DMS153 (cell line): ENCODE measurements at regions not wholly inside any gene's neighbourhood (a gene's known extent, or its start where the extent isn't known, plus 50 kb on each side); places are given as distances from the start of the nearest gene placed in this dataset.
"Not testable (repeated sequence)": the region's sequence is repeated elsewhere in the genome, so short reads cannot be mapped to it uniquely, and the experiment has no call there.

Experiments
- DNase-seq: peaks from one replicate; lab custom pipeline; 2025; lab: John Stamatoyannopoulos, UW

DNA sequence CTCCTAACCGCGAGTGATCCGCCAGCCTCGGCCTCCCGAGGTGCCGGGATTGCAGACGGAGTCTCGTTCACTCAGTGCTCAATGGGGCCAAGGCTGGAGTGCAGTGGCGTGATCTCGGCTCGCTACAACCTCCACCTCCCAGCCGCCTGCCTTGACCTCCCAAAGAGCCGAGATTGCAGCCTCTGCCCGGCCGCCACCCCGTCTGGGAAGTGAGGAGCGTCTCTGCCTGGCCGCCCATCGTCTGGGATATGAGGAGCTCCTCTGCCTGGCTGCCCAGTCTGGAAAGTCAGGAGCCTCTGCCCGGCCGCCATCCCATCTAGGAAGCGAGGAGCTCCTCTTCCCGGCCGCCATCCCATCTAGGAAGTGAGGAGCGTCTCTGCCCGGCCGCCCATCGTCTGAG, 58.8 kb upstream of the ANKRD30BL start:
- not testable (repeated sequence) for DNase-seq

- DNase-seq = not testable (repeated sequence)
These were observed 60.1 kb upstream of the ANKRD30BL start for GRCh38 chr2:132221886-132222285.

DNA sequence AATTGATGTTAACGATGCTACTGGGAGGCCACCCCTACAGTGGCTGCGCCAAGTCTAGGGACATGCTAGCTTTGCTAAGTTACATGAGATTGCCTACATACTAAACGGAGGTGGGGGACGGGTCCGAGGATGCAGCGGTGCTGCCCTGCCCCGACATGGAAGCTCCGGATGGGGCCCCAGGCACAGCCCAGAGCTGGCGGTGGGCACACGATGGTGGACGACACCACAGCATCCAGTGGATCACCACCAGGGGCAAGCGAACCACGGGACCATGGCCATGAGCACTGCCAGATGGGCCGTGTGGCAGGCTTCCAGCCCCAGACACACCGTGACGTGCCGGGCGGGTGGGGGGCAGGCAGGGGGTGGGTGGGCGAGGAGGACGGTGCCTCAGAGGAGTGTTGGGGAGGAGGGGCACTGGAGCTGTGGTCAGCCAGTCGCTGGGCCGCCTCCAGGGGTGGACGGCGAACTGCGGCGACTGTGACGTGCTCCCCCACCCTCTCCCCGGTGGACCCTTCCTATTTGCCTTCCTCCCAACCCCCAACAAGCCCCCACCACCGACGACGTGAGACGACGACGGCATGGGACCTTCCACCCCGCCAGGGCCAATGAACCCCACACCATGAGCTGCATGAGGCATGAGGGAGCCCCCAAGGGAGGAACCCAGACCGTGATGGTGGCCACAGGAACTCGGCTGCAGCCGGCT, 90.6 kb upstream of the ANKRD30BL start:
- no peak for DNase-seq

GRCh38 chr2:132252894-132253264, 91.1 kb upstream of the ANKRD30BL start:
- DNase-seq = no peak

- DNase-seq = no peak
These were observed 91.9 kb upstream of the ANKRD30BL start for GRCh38 chr2:132253496-132254305.

GRCh38 chr2:132254306-132254919, 92.7 kb upstream of the ANKRD30BL start:
- DNase-seq = not testable (repeated sequence)

GRCh38 chr2:132255714-132256113, 94.0 kb upstream of the ANKRD30BL start:
- DNase-seq = no peak

DNA sequence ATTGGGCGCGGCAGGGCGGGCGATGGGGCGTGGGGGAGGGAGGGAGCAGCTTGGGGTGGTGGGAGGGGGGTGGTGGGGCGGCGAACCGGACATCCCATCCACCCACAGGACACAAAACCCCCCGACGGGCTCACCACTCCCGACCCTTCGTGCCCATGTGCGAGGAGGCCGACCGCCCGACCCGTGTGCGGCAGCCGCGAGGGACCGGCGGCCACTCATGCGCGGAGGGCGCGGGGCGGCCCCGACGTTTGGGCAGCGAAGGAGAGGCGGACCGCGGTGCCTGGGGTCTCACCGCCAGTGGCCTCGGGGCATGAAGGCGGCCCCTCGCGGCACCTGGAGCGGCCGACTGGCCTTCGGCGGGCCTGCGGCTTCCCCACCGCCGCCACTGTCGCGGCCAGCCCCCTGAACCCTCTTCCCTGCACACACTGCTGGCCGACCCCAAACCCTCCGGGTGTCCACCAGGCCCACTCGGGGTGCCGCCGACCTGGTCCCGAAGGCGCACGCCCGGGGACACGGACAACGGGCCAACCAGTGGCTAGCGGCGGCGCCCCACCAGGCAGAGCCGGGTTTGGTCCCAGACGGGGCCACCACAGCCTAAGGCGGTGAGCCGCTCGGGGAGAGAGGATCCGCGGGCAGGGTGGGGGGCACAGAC, 94.6 kb upstream of the ANKRD30BL start:
- DNase-seq = no peak

DNA sequence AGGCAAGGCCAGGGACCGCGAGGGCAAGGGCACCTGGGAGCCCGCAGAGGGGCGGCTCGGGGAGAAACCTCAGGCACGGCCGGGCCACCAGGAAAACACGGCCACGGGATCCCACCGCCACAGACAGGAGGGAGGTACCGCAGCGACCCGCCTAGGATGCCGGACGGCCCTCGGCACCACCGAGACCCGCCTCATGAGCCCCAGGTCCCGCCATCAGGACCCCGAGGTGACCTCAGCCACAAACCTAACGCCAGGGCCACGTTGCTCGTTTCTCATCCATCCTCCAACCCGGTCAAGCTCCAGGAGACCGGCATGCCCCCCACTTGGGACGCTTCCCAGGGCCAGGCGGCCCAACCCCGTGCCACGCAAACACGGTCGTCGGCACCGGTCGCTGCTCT, 95.2 kb upstream of the ANKRD30BL start:
- DNase-seq = not testable (repeated sequence)

GRCh38 chr2:132257301-132258171, 95.8 kb upstream of the ANKRD30BL start:
- DNase-seq = not testable (repeated sequence)

GRCh38 chr2:132259276-132259675, 97.5 kb upstream of the ANKRD30BL start:
- not testable (repeated sequence) for DNase-seq

DNA sequence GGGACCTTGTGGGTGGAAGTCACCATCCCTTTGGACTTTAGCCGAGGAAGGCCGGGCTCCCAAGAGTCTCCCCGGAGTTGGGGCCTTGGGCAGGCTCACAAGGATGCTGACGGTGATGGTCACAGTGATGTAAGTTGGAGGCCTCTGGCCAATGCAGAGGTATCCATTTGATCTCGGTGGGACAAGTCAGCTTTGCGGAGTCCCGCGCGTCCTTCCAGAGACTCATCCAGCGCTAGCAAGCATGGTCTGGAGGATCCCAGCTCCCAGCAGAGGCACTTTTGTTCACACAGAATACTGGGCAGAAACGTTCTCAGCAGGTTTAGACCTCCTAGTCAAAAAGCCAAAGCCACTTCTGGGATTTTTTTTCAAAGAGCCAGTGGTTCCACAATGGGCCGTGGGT, 103.8 kb upstream of the ANKRD30BL start:
- DNase-seq = not testable (repeated sequence)

- no peak for DNase-seq
These were observed 105.3 kb upstream of the ANKRD30BL start for GRCh38 chr2:132267105-132267497.

DNA sequence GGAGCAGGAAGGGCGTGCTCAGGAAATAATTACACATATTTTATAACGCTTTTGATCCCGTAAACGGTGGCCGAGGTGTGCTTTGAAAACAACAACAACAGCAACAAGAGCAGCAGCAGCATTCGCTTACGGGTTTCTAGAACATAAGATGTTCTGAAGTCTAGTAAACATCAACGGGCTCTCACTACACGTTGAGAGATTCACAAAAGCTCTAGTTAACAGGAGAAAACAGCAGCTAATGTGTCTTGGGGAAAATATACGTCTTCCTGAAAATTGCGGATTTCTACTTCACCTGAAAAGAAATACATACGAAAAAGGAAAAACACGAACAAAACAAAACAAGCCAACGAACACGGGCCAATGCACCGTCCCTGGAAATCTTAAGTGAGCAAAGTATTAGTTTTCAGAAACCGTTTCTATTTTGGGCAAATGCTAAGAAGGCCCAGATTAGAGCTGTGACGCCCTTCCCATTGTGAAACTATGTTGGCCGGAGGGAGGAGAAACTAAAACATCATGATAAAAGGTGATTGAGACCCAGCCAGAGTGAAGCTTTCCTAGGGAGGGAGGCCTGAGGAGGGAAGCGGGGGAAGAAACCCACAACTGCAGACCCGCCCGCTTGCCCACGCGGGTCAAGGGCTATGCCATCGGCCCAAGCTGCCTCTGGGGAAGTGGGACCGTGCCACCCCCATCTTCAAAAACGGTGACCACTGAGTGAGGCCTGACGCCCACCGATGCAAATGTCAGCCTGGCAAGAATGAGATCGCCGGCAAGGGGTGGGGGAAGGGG, 105.9 kb upstream of the ANKRD30BL start:
- DNase-seq = not testable (repeated sequence)

DNA sequence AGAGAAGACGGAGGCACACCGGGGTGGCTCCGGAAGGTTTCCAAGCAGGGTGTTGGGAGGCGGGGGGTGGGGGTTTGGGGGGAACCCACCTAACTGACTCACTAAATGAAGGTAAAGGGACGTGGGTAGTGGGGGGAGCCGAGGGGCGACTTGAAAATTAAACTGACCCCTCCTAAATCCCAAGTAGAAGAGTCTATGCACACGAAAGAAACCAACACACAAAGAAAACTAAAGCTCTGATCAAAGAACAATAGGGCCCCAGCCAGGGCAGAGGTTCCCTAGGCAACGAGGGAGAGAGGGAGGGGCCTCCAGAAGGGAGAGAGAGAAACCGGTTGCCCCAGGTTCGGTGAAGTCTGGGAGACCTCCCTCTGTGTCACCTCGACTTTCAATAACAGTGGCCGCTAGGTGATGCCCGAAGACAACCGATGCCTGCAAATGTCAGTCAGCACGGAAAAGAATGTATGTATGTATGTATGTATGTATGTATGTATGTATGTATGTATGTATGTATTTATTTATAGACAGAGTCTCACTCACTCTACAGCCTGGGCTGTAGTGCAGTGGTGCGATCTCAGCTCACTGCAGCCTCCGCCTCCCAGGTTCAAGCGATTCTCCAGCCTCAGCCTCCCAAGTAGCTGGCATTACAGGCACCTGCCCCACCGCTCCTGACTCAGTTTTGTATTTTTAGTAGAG, 106.7 kb upstream of the ANKRD30BL start:
- not testable (repeated sequence) for DNase-seq

- no peak for DNase-seq
These were observed 107.3 kb upstream of the ANKRD30BL start for GRCh38 chr2:132268977-132269523.

DNA sequence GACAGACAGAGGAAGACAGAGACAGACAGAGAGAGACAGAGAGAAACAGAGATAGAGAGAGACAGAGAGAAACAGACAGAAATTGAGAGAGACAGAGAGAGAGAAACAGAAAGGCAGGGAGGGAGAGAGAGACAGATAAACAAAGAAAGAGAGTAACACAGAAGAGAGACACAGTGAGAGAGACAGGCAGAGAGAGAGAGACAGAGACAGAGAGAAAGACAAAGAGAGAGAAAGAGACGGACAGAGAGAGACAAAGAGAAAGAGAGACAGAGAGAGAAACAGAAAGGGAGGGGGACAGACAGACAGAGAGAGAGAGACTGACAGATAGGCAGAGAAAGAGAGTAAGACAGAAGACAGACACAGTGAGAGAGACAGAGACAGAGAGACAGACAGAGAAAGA, 108.5 kb upstream of the ANKRD30BL start:
- no peak for DNase-seq

GRCh38 chr2:132270981-132271546, 109.3 kb upstream of the ANKRD30BL start:
- DNase-seq = no peak

DNA sequence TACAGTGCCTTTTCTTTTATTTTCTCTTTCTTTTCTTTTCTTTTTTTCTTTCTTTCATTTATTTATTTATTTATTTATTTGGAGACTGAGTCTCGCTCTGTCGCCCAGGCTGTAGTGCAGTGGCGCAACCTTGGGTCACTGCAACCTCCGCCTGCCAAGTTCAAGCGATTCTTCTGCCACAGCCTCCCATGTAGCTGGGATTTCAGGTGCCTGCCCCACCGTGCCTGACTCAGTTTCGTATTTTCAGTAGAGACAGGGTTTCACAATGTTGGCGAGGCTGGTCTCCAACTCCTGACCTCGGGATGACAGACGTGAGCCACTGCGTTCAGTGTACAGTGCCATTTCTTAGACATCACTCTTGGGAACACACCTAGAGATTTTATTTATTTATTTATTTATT, 110.0 kb upstream of the ANKRD30BL start:
- not testable (repeated sequence) for DNase-seq
